HG02852 (cell line): ENCODE measurements at regions not wholly inside any gene's neighbourhood (a gene's known extent, or its start where the extent isn't known, plus 50 kb on each side); places are given as distances from the start of the nearest gene placed in this dataset.

Source experiments
- ATAC-seq: cut with Tn5 transposase; IDR thresholded peaks from one replicate; pipeline ENCODE4 v1.9.1; 2021; ENCODE audit warnings: mild to moderate bottlenecking, moderate library complexity; ENCODE audit not compliant: unreplicated experiment

DNA sequence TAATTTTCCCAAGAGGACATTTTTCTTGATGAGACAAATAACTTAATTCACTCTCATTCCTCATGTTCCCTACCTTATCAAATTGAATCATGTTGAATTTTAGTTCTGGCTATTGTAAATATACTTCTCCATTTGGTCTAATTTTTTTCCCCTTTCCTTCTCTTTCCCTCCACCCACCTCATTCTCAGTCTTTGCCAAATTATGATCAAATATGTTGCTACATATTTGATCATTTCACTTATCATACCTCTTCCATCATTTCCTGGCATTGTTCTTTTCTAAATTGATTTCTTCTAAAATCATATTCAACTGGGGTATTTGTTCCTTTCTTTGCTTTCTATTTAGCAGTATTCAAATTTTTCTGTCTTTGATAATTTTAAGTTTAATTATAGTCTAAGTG, 52.3 kb downstream of the HDGFL1 start:
- ATAC-seq = no peak

DNA sequence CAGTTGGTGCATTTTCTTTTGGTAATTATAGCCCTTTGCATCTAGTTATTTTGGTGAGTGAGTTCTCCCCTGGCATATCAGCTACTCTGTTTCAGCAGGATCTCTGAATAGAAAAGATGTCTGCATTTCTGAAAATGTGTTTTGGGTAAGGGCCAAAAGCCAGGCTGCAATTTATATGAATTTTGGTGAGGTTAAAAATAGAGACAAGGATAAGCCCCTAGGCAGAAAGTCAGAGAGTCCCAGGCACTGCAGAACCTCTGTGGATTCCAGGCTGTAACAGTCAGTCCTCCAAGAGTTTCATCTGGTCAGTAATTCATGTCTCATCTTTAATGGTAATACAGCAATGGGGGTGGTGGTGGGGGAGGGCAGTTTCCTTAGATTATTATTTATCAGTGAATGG, 53.0 kb downstream of the HDGFL1 start:
- ATAC-seq = no peak

DNA sequence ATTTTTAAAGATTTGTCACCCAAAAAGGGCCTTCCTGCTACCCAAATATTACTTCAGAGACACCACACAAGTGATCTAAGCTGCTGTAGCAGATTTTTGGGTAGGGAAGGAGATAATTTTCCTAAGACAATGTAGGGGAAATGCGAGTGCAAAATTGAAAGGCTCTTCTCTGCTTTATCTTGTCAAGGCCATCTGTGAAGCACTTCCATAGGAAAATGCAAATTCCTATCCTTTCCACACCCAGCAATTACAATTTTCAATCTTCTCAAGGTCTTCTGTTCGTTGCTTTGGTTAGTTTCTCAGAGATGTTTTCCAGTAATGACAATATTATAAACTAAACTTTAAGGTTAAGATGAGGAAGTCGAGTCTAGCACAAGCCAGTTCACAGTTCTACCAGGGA, 53.4 kb downstream of the HDGFL1 start:
- ATAC-seq = no peak

DNA sequence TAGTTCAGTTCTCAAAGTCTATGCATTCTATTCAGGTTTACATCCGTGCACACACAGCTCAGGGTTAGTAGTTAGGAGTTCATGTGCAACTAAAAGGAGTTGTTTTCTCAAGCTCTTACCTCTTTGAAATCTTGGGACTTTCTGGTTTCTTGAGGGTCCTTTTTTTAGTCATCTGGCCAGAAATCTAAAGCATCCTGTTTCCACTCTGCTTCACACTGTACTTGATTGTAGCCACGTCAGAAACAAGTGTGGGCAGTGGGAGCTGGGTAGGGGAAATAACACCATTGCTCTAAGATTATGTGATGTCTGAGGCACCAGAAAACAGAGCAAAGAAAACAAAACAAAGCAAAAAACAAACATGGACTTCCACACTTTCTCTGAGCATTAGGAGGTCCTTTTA, 58.3 kb downstream of the HDGFL1 start:
- ATAC-seq = no peak

DNA sequence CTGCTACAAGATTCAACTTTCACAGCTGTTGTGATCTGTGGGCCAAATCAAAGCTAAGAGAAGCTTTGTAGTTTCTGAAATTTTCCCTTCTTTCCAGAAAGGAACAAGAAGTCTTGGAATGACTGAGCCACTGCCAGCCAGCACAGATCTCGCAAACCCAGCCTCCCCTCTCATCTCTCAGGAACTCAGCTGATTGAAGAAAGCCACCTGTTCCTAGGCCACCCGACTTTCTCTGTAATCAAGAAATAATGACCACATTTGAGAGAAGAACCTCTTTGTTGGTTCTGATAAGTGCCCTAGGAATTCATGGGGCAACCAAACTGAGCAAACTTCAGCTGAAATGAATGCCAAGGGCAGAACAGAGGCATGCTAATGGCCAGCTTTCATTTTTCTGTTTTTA, 61.7 kb downstream of the HDGFL1 start:
- ATAC-seq = no peak

DNA sequence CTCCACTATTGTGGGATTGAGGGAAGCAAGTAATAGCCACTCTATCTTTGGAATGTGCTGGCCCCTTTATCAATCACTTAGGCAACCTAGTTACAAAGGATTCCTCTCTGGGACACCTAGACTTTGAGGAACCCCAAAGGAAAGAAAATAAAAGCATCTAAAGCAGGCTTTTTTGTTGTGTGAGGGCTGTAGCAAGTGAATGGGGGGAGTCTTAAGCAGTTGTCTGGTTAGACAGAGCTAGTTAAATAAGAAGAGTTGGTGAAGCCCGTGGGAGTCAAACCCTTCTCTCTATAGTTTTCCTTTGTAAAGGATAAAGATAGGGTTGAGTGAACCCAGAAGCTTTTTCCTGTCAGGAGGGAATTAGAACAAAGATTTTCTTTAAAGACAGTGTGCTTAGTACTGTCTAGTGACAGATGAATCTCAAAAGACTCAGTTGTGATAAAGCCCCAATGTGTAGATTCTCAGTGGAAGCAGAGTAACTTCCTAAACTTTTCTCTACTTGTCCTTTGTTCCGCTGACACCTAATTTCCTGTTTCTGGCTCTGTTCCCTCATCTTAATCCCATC, 63.3 kb downstream of the HDGFL1 start:
- ATAC-seq = no peak

DNA sequence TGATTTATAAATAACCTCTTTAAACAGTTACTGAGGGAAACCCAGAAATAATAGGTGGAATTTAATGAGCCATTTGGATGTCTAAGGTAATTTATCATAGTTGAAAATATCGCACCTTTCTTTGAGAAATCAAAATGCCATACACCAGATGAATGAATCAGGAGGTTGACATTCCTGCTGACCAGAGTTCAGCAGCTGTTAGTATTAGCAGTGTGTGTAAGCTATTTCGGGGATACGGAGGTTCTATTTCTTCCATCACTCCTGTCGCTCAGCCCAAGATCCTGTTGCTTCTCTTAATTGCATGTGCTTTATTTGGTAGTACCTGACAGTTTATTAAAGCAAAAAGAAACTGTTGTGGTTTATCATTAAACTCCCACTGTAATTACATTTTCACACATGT, 67.1 kb downstream of the HDGFL1 start:
- ATAC-seq = no peak

DNA sequence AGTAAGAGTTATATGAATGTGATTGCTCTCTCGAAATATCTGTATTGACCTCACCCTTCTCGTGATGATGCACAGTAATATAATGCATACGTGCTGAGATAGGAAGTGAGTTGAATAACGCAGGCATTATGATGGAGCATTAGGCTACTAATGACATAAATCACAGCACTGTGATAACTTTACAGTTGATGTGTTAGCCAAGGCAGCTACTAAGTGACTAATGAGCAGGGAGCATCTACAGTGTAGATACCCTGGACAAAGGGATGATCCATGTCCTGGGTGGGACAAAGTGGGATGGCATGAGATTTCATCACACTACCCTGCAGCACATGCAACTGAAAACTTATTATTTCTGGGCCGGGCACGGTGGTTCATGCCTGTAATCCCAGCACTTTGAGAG, 68.4 kb downstream of the HDGFL1 start:
- ATAC-seq = no peak

DNA sequence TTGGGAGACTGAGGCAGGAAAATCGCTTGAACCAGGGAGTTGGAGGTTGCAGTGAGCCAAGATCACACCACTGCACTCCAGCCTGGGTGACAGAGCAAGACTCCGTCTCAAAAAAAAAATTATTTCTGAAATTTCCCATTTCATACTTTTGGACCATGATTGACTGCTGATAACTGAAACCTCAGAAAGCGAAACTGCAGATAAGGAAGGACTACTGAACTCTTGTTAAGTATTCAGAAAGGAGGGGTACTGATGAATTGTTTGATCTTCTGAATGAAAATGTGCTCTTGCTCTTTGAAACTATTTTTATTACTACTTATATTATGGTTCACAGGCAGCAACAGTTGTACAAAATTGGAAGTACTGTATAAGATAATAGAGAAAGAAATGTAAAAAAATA, 69.0 kb downstream of the HDGFL1 start:
- ATAC-seq = no peak

DNA sequence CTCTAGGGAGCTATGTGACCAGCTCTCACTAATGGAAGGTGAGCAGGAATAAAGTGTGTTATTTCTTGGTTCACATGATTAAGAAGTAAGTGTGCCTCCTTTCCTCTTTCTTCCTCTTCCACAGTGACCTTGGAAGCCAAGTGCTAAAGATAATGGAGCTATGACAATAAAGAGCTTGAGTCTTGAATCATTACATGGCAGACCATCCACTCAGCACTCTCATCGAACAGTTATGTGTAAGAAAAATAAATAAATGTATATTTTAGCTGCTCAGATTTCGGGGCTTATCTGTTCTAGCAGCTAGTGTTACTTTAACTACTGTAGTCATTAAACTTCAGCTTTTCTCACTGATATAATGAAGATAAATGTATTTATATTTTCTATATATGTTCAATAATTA, 72.9 kb downstream of the HDGFL1 start:
- ATAC-seq = no peak

DNA sequence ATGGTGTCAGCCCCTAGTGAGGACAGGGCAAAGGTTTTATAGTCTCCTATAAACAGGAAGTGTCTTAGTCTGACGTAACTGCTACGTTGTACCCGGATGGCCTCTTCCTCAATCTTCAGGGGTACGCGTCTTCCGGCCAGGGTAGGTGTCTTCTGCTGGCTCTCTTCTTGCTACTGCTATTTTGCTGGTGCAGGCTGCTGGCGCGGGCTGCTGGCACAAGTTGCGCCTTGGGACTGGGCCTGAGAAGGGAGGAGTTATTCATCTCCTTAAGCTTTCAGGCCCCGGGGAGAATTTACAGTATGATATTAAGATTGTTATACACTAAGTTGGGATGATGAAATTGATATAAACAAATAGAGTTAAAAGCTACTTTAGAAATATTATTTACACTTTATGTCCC, 74.4 kb downstream of the HDGFL1 start:
- ATAC-seq = no peak

DNA sequence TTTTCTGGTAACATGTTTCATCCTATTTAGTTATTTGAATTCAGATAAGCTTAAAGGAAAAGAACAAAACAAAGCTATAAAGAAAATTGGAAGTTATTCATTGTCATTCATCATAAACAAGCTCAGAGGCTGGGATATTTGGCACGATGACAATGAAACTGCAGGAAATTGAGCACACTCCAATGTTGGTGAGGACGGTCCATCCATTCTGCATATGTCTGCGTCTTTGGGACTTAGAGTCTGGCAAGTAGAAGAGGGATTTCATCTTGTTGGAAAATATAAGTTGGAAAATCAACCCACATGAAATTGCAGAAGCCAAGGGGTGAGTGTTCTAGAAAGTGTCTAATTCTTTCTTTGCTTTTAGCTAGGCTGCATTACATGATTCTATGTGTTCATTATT, 78.4 kb downstream of the HDGFL1 start:
- no peak for ATAC-seq

DNA sequence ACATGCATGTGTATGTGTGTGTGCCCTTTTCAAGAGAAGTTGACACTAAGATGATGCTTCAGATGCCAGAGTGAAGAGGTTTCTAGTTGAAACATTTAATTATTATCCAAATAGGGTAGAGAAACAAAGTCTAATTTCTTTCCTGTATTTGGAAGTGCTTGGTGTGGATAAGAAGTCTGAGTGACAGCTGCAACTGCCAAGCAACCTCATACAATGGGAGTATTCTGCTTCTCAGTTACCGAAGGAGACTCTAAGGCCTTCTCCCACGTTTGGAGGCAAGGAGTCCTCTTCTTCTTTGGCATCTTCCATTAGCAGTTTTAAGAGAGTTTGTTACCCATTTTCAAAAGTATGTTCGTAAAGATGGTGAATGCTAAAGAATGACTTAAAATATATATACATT, 82.4 kb downstream of the HDGFL1 start:
- ATAC-seq = no peak

DNA sequence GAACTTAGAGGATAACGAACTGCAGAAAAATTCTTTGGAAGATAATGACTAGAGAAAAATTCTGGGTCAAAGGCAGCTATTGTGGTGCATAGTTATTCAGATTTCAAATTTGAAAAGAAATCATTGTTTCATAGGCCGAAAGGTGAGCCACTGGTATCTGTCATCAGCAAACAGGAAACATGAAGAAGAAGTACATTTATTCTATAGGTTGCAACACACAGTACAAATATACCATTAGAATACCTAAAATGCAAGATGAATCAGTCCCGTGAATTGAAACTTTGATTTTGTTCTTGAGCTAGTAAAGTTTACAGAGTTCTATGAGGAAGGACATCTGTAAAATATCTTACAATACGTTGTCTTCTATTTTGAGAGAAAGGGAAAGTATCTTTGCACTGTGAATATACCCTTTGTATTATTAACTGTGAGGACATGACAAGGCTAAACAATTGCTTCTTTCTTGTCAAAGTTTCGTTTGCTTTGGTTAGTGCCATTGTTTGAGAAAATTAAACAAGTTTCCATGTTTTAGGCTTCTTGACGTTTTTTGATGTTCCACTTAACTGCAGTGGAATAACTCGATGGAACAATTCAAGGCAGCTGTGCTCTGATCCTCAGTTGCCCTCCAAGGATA, 84.7 kb downstream of the HDGFL1 start:
- ATAC-seq = no peak

DNA sequence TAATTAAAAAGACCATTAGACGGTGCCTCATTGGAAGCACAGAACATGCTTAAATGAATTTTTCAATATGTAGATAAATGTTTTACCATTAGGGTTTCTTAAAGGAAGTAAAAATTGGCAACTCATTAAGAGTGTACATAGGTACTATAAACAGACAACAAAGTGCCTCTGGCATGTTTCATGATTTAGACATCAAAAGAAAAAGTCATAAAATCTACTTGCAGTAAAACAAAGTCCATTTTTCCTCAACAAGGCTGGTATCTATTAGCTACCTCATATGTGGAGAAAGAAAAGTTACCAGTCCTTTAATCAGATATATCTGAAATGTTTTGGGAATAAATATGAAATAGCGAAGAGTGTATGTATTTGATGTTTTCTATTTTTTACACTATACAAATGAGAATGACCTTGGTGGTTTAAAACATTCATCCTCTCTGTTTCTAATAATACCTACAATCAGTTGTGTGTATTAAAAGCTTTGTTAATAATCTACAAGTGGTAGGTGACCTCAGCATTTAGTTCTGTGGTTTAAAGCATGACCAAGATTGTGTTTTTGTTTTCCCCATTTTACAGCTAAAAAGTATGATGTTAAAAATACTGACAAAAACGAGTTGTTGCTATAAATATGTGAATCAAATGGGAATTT, 87.5 kb downstream of the HDGFL1 start:
- no peak for ATAC-seq

DNA sequence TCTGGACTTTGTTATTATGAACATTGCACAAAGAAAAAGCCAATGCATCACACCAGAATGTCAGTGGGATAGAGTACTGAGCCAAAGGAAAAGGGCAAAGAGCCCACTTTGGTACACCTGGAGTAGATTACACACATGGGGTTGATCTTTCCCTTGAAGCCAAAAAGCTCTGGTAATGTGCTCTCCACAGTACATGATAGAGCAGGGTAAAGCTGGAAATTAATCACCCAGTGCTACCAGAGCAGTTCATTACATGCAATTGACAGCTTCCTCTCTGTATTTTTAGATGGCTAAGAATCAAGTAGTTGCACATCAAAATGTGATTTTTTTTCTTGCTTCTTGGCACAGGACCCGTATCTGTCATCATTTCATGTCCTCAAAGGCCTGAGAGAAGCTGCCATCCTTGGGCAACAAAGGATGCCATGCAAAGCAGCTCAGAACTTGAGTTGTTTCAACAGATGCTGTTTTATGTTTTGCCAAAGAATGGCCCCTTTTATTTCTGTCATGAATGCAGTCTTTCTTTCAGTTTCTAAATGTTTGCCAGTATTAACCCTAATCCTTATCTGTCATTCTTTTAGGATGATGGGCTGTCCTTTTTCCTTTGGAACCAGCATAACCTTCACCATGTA, 88.1 kb downstream of the HDGFL1 start:
- no peak for ATAC-seq

DNA sequence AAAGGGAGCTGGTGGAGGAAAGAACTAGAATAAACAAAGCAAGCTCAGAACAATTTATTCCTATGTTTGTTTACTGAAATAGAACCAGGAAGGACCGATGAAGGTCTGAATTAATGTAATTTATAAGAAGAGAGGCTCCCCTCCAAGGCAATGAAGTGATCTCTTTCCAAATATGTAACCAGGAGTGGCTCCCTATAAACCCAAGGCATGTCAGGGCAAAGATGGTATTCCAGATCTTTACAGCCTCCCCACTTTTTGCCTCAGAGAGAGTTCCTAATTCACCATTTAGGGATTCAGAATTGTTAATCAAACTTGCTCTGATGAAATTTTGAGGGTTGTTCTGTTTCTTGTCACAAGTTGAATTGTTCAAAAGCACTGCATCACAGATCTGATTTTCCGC, 88.8 kb downstream of the HDGFL1 start:
- no peak for ATAC-seq

DNA sequence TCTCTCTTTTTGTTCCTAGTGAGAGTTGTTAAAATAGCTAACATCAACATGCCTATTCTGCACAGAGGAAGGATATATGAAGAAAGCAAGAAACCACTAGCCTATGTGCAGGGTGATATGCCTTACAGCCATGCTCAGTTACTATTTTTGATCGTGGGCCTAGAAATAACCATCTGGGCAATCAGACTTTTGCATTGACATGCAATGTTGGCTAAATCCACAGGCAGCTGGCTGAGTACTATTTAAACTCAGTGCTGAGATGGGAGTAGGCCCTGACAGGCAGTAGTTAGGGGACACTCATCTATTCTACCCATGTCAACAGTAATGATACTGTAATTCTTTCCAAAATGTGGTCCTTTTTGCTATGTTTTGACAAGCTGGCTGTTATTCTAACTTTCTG, 89.6 kb downstream of the HDGFL1 start:
- no peak for ATAC-seq

DNA sequence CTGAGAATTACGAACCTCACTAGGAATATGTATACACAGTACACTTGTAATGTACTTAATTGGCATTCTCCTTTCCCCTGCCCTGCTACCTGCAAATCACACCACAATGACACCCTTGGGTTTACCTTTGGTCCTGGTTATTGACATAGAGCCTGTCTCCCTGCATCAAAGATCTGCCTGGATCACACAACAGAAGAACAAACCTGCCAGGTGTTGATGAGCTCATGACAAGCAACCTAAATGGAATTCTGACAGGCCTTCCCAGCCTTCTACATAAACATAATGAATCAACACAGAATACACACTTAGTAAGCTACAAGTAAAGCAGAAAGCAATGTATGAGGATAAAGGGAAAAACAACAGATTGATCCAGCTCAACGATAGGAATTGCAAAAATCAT, 95.6 kb downstream of the HDGFL1 start:
- ATAC-seq = no peak

DNA sequence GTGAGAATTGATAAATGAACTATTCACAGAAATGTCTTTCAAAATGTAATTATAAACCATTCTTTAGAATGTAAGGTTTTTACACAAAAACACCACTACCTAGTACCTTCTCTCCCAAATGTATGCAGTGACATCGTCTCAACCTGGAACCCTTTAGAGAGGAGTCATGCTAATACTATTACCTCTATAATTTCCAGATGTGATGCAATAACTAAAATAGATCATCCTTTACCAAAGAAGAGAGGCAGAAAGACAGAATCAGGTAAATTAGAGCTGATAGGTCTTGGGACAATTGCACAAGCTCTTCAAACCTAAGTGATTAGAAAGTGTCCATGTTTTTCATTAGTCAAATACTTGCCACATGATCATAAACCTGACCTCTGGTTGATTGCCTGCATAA, 96.7 kb downstream of the HDGFL1 start:
- ATAC-seq = no peak

DNA sequence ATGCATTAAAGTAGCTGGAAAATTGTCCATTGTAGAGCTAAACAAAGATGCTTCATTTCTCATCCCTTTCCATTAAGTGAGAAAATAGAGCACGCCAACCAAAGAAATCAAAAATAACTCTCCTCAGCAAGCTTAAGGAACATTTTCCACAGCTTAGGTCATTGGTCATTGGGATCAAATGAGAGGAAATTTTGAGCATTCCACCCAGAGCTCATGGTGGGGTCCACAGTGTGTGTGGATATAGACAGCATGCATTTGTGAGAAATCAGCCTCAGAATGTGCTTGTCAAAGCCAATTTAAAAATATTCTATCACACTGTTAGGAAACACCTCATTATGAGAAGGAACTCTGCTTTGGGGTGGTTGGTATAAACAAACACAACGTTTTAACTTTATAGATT, 97.2 kb downstream of the HDGFL1 start:
- no peak for ATAC-seq

DNA sequence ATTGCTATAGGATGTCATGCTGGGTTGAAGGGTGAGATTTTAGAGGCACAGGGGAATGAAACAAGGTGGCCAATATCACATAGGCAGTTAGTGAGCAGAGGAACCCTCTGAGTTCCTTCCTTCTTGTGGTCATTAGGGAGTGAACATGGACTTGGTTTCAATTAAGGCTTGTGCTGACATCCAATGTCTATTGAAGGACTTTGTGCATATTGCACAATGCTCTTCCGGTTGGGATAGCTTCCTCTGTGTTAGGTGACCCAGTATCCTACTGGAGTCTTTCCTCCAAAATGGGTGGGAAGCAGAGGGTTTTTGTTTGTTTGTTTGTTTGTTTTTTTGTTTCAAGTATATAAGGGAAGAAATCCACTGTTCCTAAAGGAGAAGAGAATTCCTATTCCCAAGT, 98.5 kb downstream of the HDGFL1 start:
- no peak for ATAC-seq
